Stomach (tissue), 8 donors: ENCODE measurements at regions not wholly inside any gene's neighbourhood (a gene's known extent, or its start where the extent isn't known, plus 50 kb on each side); places are given as distances from the start of the nearest gene placed in this dataset.
A peak's percentile ranks its signal among the peaks of the same experiment; 100 is the strongest.

Experiments
- DNase-seq, 2 donors: peaks; one replicate each; pipeline versions ENCODE4 v3.0.0 to v3.0.0-alpha.2; 2013 to 2019
- H3K27ac ChIP-seq, 5 donors: fragments of 200-600 bp in 4 of 5; sonication (generic) in 4 of 5; one replicate each; pipeline ENCODE4 v1.5.1; 2013 to 2019; ENCODE audit warnings: mild to moderate bottlenecking in 1 of 5, moderate library complexity in 1 of 5
- H3K27me3 ChIP-seq, 3 donors: fragments of 200-600 bp; sonication (generic); one replicate each; pipeline ENCODE4 v1.5.1; 2017 to 2019; ENCODE audit warnings: mixed run types in 1 of 3
- H3K36me3 ChIP-seq, 4 donors: fragments of 200-600 bp; sonication (generic); 1 replicate in 3 of 4; 2 replicates in 1 of 4; pipeline ENCODE4 v1.5.1; 2016 to 2019
- H3K4me1 ChIP-seq, 4 donors: fragments of 200-600 bp; sonication (generic); one replicate each; pipeline ENCODE4 v1.5.1; 2016 to 2019
- H3K4me3 ChIP-seq, 4 donors: fragments of 200-600 bp; sonication (generic) in 3 of 4; one replicate each; pipeline ENCODE4 v1.5.1; 2016 to 2019; ENCODE audit warnings: mild to moderate bottlenecking in 1 of 4
- H3K9me3 ChIP-seq, 4 donors: fragments of 200-600 bp; sonication (generic); one replicate each; pipeline ENCODE4 v1.5.1; 2016 to 2019
- CTCF ChIP-seq, 7 experiments: fragments of 450-650 bp in 4 of 7; fragments of 200-600 bp in 3 of 7; sonication (generic) in 3 of 7; IDR thresholded peaks; one replicate each; pipeline ENCODE4 v1.5.1; 2016 to 2019; ENCODE audit warnings: antibody characterized with exemption in 7 of 7, control low read depth in 2 of 7, mild to moderate bottlenecking in 1 of 7
- EP300 ChIP-seq: sonication (generic); formaldehyde crosslinking; IDR thresholded peaks from one replicate; pipeline ENCODE4 v1.6.1; 2017; ENCODE audit warnings: antibody characterized with exemption
- POLR2A ChIP-seq, 4 donors: fragments of 450-650 bp; IDR thresholded peaks; one replicate each; pipeline ENCODE4 v1.6.1; 2016; ENCODE audit warnings: antibody characterized with exemption in 4 of 4, control low read depth in 2 of 4, mild to moderate bottlenecking in 1 of 4, moderate library complexity in 1 of 4
- POLR2AphosphoS5 ChIP-seq, 3 donors: sonication (generic); formaldehyde crosslinking; IDR thresholded peaks; one replicate each; pipeline ENCODE4 v1.6.1; 2016; ENCODE audit warnings: antibody characterized with exemption in 3 of 3
- WGBS, 5 donors: extraction: QIAGEN DNeasy Blood & Tissue Kit in 3 of 5; methylation state at CpG; one replicate each; pipeline versions ENCODE4 v1.1.5 to v1.1.7; 2013 to 2018; 5-methylcytosine and 5-hydroxymethylcytosine counted together
- intact Hi-C: fragments of 100-400 bp; cut with DNase I; formaldehyde crosslinking; loops from one replicate; pipeline ENCODE4 v1.15.1; 2023; ENCODE audit warnings: low total_unique reads
- donor health status: healthy with polysubstance abuse.
- donor health status: Bipolar disorder and iron deficiency.
- donor health status: healthy.

DNA sequence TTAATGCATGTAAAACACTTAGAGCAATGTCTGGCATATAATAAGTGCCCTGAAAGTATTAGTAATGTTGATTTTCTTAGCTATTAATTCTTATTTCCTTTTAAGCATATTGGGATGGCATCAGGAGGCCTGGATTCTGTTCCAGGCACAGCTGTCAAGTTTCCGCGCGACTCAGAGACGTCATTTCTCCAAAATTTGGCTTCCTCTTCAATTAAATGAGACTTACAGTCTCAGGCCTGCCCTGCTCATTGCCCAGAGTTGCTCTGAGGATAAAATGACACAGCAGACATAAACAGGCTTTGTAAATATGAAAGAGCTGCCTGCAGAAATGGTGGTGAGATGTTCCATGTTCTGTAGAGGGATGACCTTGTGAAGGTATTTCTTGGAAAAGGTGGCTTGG is 159.8 kb upstream of the GLRA1 start:
- WGBS, 5 donors = 73 to 91% (median 85%) methylated on average over 4 of the region's 4 CpGs

DNA sequence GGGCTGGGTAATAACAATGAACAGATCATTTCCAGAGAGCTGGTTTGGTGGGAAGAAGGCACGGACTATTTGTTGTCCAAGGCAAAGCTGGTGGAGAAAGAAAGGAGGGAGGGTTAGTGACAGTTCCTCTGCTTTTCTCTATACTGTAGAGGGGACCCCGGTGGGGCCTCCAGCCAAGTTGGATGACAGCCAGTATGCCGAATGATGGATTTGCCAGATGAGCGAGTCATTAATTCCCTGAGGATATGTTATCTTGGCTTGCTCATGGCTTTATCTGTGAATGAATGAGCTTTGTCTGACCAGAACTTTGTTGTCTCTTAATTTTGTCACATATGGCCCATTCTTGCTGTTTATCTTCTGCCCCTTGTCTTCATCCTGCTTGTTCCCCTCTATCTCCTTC is 158.6 kb upstream of the GLRA1 start:
- no peak overlapping the region for H3K27ac ChIP-seq
- TF ChIP-seq EP300 (no peak), POLR2A (IDR thresholded peaks at IDR 0.05) (no peak), POLR2AphosphoS5 (IDR thresholded peaks at IDR 0.05) (no peak), CTCF (IDR thresholded peaks at IDR 0.05) (no peak)
- intact Hi-C loops = no loop called here
- DNase-seq = no peak
- H3K4me3 ChIP-seq = no peak overlapping the region
- no peaks in the 10 kb centered on the region for H3K4me1 ChIP-seq
- no peaks in the 10 kb centered on the region for H3K9me3 ChIP-seq
- no peaks in the 10 kb centered on the region for H3K36me3 ChIP-seq
- no peaks in the 10 kb centered on the region for H3K27me3 ChIP-seq
- WGBS, 5 donors = 44 to 80% (median 62%) methylated on average over 4 of the region's 4 CpGs

More for the DNA sequence above, 159.8 kb upstream of the GLRA1 start:
- peak in 1 of 2 donors; percentile 17 for DNase-seq
- Histone ChIP-seq H3K4me1 (no peaks in the 10 kb centered on the region), H3K27me3 (no peaks in the 10 kb centered on the region), H3K4me3 (no peak overlapping the region), H3K9me3 (no peaks in the 10 kb centered on the region), H3K36me3 (no peaks in the 10 kb centered on the region), H3K27ac (no peak overlapping the region)
- no peak for TF ChIP-seq POLR2A (IDR thresholded peaks at IDR 0.05)
- intact Hi-C loops = no loop called here

DNA sequence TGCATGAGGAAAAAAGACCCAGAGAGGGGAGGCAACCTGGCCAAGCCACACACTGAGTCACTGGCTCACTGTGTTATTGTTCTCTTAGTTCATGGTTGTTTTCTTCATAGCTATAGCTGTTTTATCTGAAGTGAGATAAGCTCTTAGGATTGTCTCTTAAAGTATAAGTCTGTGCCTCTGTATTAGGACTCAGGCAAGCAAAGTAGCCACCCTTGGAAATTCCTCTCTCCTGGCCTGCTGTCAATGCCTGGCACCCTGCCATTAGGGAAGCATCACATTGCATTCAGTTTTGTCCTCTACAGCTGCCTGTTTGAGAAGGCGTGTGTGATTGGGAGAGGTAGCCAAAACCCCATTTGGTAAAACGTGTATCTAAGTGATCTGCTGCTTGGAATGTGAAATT is 147.4 kb upstream of the GLRA1 start:
- DNase-seq = peak in 1 of 2 donors; percentile 13
- no peaks in the 10 kb centered on the region for H3K4me1 ChIP-seq
- no peaks in the 10 kb centered on the region for H3K9me3 ChIP-seq
- TF ChIP-seq EP300 = no peak
- TF ChIP-seq POLR2A (IDR thresholded peaks at IDR 0.05) = no peak
- TF ChIP-seq CTCF (IDR thresholded peaks at IDR 0.05) = no peak
- no peak for TF ChIP-seq POLR2AphosphoS5 (IDR thresholded peaks at IDR 0.05)
- H3K27ac ChIP-seq = no peak overlapping the region
- no peaks in the 10 kb centered on the region for H3K36me3 ChIP-seq
- H3K27me3 ChIP-seq = no peaks in the 10 kb centered on the region
- H3K4me3 ChIP-seq = no peak overlapping the region
- intact Hi-C loops = no loop called here
- 9 to 32% (median 20%) methylated on average over 2 of the region's 2 CpGs for WGBS, 5 donors

DNA sequence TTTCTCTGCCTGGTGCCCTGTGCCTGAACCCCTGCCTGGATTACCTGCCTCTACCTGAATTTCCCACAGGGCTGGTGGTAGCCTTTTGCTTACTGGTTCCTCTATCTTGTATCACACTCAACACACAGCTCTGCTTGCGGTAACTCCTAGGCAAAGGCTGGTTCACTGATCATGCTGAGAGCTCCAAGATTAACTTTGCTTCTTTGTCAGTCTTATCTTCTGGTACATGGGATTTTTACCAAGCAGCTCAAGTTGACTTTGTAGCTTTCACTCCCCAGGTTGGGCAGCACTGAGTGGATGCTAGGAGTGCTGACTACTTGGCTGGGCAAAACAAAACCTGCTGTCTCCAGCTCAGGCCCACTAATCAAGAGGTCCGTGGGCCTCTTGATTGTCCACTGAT is 145.9 kb upstream of the GLRA1 start:
- TF ChIP-seq POLR2AphosphoS5 (IDR thresholded peaks at IDR 0.05) (no peak), POLR2A (IDR thresholded peaks at IDR 0.05) (no peak), CTCF (IDR thresholded peaks at IDR 0.05) (no peak), EP300 (no peak)
- H3K36me3 ChIP-seq = no peaks in the 10 kb centered on the region
- no peak for DNase-seq
- 77 to 86% (median 84%) methylated on average over 2 of the region's 2 CpGs for WGBS, 5 donors
- H3K27ac ChIP-seq = no peak overlapping the region
- H3K4me3 ChIP-seq = no peak overlapping the region
- H3K27me3 ChIP-seq = no peaks in the 10 kb centered on the region
- H3K4me1 ChIP-seq = no peaks in the 10 kb centered on the region
- H3K9me3 ChIP-seq = no peaks in the 10 kb centered on the region
- intact Hi-C loops = no loop called here

GRCh38 chr5:152066784-152067183 is 142.1 kb upstream of the GLRA1 start:
- Histone ChIP-seq H3K9me3 (no peaks in the 10 kb centered on the region), H3K36me3 (no peaks in the 10 kb centered on the region), H3K4me3 (no peak overlapping the region), H3K4me1 (no peaks in the 10 kb centered on the region), H3K27ac (no peak overlapping the region), H3K27me3 (no peaks in the 10 kb centered on the region)
- WGBS, 5 donors = 49 to 76% (median 71%) methylated on average over 3 of the region's 3 CpGs
- intact Hi-C loops = no loop called here
- DNase-seq = no peak
- TF ChIP-seq POLR2A (IDR thresholded peaks at IDR 0.05) (no peak), CTCF (IDR thresholded peaks at IDR 0.05) (no peak), POLR2AphosphoS5 (IDR thresholded peaks at IDR 0.05) (no peak), EP300 (no peak)
